ENCODE measurements at regions not wholly inside any gene's neighbourhood (a gene's known extent, or its start where the extent isn't known, plus 50 kb on each side); places are given as distances from the start of the nearest gene placed in this dataset.

GRCh38 chrX:10974920-10975319 is 136.2 kb upstream of the HCCS start:
- Histone ChIP-seq H2AFZ (ENCODE audit: low read depth, low read length) (no peak overlapping the region), H3K9ac (replicated peaks; ENCODE audit: extremely low read depth, insufficient read depth, low read length) (no peak overlapping the region), H3K4me3 (replicated peaks in 1 of 3; ENCODE audit: insufficient read depth in 1 of 3, low read depth in 1 of 3, low read length in 3 of 3) (no peak overlapping the region), H3K27ac (ENCODE audit: insufficient read depth, low read depth, low read length) (no peak overlapping the region), H4K20me1 (replicated peaks; ENCODE audit: control insufficient read depth, extremely low read depth, insufficient read depth, low read length) (no peaks in the 10 kb centered on the region), H3K4me1 (ENCODE audit: control insufficient read depth, extremely low read depth, insufficient read depth, low read length) (no peaks in the 10 kb centered on the region), H3K9me1 (replicated peaks; ENCODE audit: control insufficient read depth, extremely low read depth, insufficient read depth, low read length) (no peaks in the 10 kb centered on the region), H3K36me3 (ENCODE audit: control insufficient read depth in 2 of 2, extremely low read depth in 1 of 2, insufficient read depth in 2 of 2, low read length in 2 of 2) (no peaks in the 10 kb centered on the region), H3K27me3 (ENCODE audit: control insufficient read depth in 2 of 2, insufficient read depth in 2 of 2, low read length in 2 of 2) (no peaks in the 10 kb centered on the region), H3K79me2 (ENCODE audit: control insufficient read depth, insufficient read depth, low read length) (no peaks in the 10 kb centered on the region), H3K4me2 (ENCODE audit: insufficient read depth, low read length) (no peak overlapping the region), H3K9me3 (replicated peaks; ENCODE audit: control insufficient read depth, insufficient read depth, low read length) (no peaks in the 10 kb centered on the region)
- DNase-seq (ENCODE audit: low read depth, low spot score): no peak
- BruUV-seq (replicated peaks): no TSS peak
- dilution Hi-C loops (cut with MboI; ENCODE audit: extremely low pct_ligation_motif_present, low sequenced_read_pairs) (no loop called here), intact Hi-C loops (cut with micrococcal nuclease) (no loop called here)
- no peak for FAIRE-seq
- TF ChIP-seq MAX (IDR thresholded peaks at IDR 0.05; ENCODE audit: insufficient read depth, insufficient read length) (no peak), FOS (IDR thresholded peaks at IDR 0.05; ENCODE audit: borderline replicate concordance, insufficient read depth, low read length) (no peak), EZH2 (IDR thresholded peaks at IDR 0.05; ENCODE audit: borderline replicate concordance, low read depth, low read length, severe bottlenecking) (no peak), POLR2A (IDR thresholded peaks at IDR 0.05; ENCODE audit: low read depth, low read length) (no peak), POLR2AphosphoS5 (IDR thresholded peaks at IDR 0.05; ENCODE audit: insufficient read depth, low read depth, low read length) (no peak), MYC (IDR thresholded peaks at IDR 0.05; ENCODE audit: low read depth, low read length) (no peak), JUN (IDR thresholded peaks at IDR 0.05; ENCODE audit: borderline replicate concordance, insufficient read depth, insufficient read length, low read depth) (no peak), CTCF (IDR thresholded peaks at IDR 0.05; ENCODE audit: extremely low read depth in 1 of 2, insufficient read depth in 1 of 2, low read depth in 1 of 2, low read length in 2 of 2) (no peak), GATA2 (IDR thresholded peaks at IDR 0.05; ENCODE audit: insufficient read depth, insufficient read length, low read depth, low read length) (no peak)
- POLR2A ChIA-PET: no interaction called here
- CTCF ChIA-PET: no interaction called here

All from endothelial cell of umbilical vein (primary cell).